Stomach (tissue), 8 donors: ENCODE measurements at regions not wholly inside any gene's neighbourhood (a gene's known extent, or its start where the extent isn't known, plus 50 kb on each side); places are given as distances from the start of the nearest gene placed in this dataset.

ENCODE experiments used
- DNase-seq, 2 donors: peaks; one replicate each; pipeline versions ENCODE4 v3.0.0 to v3.0.0-alpha.2; 2013 to 2019
- H3K27ac ChIP-seq, 5 donors: fragments of 200-600 bp in 4 of 5; sonication (generic) in 4 of 5; one replicate each; pipeline ENCODE4 v1.5.1; 2013 to 2019; ENCODE audit warnings: mild to moderate bottlenecking in 1 of 5, moderate library complexity in 1 of 5
- H3K27me3 ChIP-seq, 3 donors: fragments of 200-600 bp; sonication (generic); one replicate each; pipeline ENCODE4 v1.5.1; 2017 to 2019; ENCODE audit warnings: mixed run types in 1 of 3
- H3K36me3 ChIP-seq, 4 donors: fragments of 200-600 bp; sonication (generic); 1 replicate in 3 of 4; 2 replicates in 1 of 4; pipeline ENCODE4 v1.5.1; 2016 to 2019
- H3K4me1 ChIP-seq, 4 donors: fragments of 200-600 bp; sonication (generic); one replicate each; pipeline ENCODE4 v1.5.1; 2016 to 2019
- H3K4me3 ChIP-seq, 4 donors: fragments of 200-600 bp; sonication (generic) in 3 of 4; one replicate each; pipeline ENCODE4 v1.5.1; 2016 to 2019; ENCODE audit warnings: mild to moderate bottlenecking in 1 of 4
- H3K9me3 ChIP-seq, 4 donors: fragments of 200-600 bp; sonication (generic); one replicate each; pipeline ENCODE4 v1.5.1; 2016 to 2019
- CTCF ChIP-seq, 7 experiments: fragments of 450-650 bp in 4 of 7; fragments of 200-600 bp in 3 of 7; sonication (generic) in 3 of 7; IDR thresholded peaks; one replicate each; pipeline ENCODE4 v1.5.1; 2016 to 2019; ENCODE audit warnings: antibody characterized with exemption in 7 of 7, control low read depth in 2 of 7, mild to moderate bottlenecking in 1 of 7
- EP300 ChIP-seq: sonication (generic); formaldehyde crosslinking; IDR thresholded peaks from one replicate; pipeline ENCODE4 v1.6.1; 2017; ENCODE audit warnings: antibody characterized with exemption
- POLR2A ChIP-seq, 4 donors: fragments of 450-650 bp; IDR thresholded peaks; one replicate each; pipeline ENCODE4 v1.6.1; 2016; ENCODE audit warnings: antibody characterized with exemption in 4 of 4, control low read depth in 2 of 4, mild to moderate bottlenecking in 1 of 4, moderate library complexity in 1 of 4
- POLR2AphosphoS5 ChIP-seq, 3 donors: sonication (generic); formaldehyde crosslinking; IDR thresholded peaks; one replicate each; pipeline ENCODE4 v1.6.1; 2016; ENCODE audit warnings: antibody characterized with exemption in 3 of 3
- WGBS, 5 donors: extraction: QIAGEN DNeasy Blood & Tissue Kit in 3 of 5; methylation state at CpG; one replicate each; pipeline versions ENCODE4 v1.1.5 to v1.1.7; 2013 to 2018; 5-methylcytosine and 5-hydroxymethylcytosine counted together
- intact Hi-C: fragments of 100-400 bp; cut with DNase I; formaldehyde crosslinking; loops from one replicate; pipeline ENCODE4 v1.15.1; 2023; ENCODE audit warnings: low total_unique reads
- donor health status: healthy with polysubstance abuse.
- donor health status: Bipolar disorder and iron deficiency.
- donor health status: healthy.

GRCh38 chr10:128687408-128687807, 561.2 kb upstream of the MKI67 start:
- no peak overlapping the region for H3K27ac ChIP-seq
- 49 to 67% (median 60%) methylated on average over 3 of the region's 3 CpGs for WGBS, 5 donors
- intact Hi-C loops, result no loop called here

GRCh38 chr10:128687927-128688549, 561.8 kb upstream of the MKI67 start:
- intact Hi-C loops, result no loop called here
- 82 to 87% (median 85%) methylated on average over 13 to 14 of the region's 14 CpGs for WGBS, 5 donors
- TF ChIP-seq EP300 (no peak), POLR2AphosphoS5 (IDR thresholded peaks at IDR 0.05) (no peak), CTCF (IDR thresholded peaks at IDR 0.05) (no peak), POLR2A (IDR thresholded peaks at IDR 0.05) (no peak)
- H3K9me3 ChIP-seq, result no peaks in the 10 kb centered on the region
- H3K4me3 ChIP-seq, result no peak overlapping the region
- H3K36me3 ChIP-seq, result no peaks in the 10 kb centered on the region
- H3K4me1 ChIP-seq, result peaks cover 0 to 15% (median 6%) of the 10 kb centered on the region in 4 donors
- peaks cover 0 to 8% (median 0%) of the 10 kb centered on the region in 3 donors for H3K27me3 ChIP-seq
- DNase-seq, result no peak
- H3K27ac ChIP-seq, result no peak overlapping the region

More at GRCh38 chr10:128687408-128687807, 561.2 kb upstream of the MKI67 start:
- Histone ChIP-seq H3K4me1 (peaks cover 0 to 15% (median 6%) of the 10 kb centered on the region in 4 donors), H3K36me3 (no peaks in the 10 kb centered on the region), H3K27me3 (peaks cover 0 to 6% (median 0%) of the 10 kb centered on the region in 3 donors), H3K4me3 (no peak overlapping the region), H3K9me3 (no peaks in the 10 kb centered on the region)
- no peak for TF ChIP-seq POLR2AphosphoS5 (IDR thresholded peaks at IDR 0.05)
- TF ChIP-seq EP300, result no peak
- TF ChIP-seq POLR2A (IDR thresholded peaks at IDR 0.05), result no peak
- no peak for TF ChIP-seq CTCF (IDR thresholded peaks at IDR 0.05)
- DNase-seq, result peak in 1 of 2 donors; percentile 33

GRCh38 chr10:128689667-128690066, 563.4 kb upstream of the MKI67 start:
- Histone ChIP-seq H3K4me1 (peaks cover 0 to under 1% (median under 1%) of the 10 kb centered on the region in 4 donors), H3K27ac (no peak overlapping the region), H3K9me3 (no peaks in the 10 kb centered on the region), H3K4me3 (no peak overlapping the region), H3K27me3 (peaks cover 0 to 10% (median 5%) of the 10 kb centered on the region in 3 donors), H3K36me3 (no peaks in the 10 kb centered on the region)
- no peak for TF ChIP-seq CTCF (IDR thresholded peaks at IDR 0.05)
- TF ChIP-seq POLR2AphosphoS5 (IDR thresholded peaks at IDR 0.05), result no peak
- no peak for TF ChIP-seq POLR2A (IDR thresholded peaks at IDR 0.05)
- TF ChIP-seq EP300, result no peak
- whole genome bisulfite sequencing, 5 donors, result 83 to 88% (median 85%) methylated on average over 5 of the region's 5 CpGs
- intact Hi-C loops, result no loop called here
- DNase-seq, result no peak

- WGBS, 5 donors, result 43 to 61% (median 54%) methylated on average over 11 of the region's 11 CpGs
- H3K27ac ChIP-seq, result no peak overlapping the region
- no peak overlapping the region for H3K4me3 ChIP-seq
- H3K27me3 ChIP-seq, result peaks cover 0 to 25% (median 5%) of the 10 kb centered on the region in 3 donors
- no peaks in the 10 kb centered on the region for H3K36me3 ChIP-seq
- no peaks in the 10 kb centered on the region for H3K4me1 ChIP-seq
- DNase-seq, result no peak
- intact Hi-C loops, result no loop called here
- TF ChIP-seq CTCF (IDR thresholded peaks at IDR 0.05), result no peak
- no peak for TF ChIP-seq POLR2A (IDR thresholded peaks at IDR 0.05)
- no peaks in the 10 kb centered on the region for H3K9me3 ChIP-seq
Measured at GRCh38 chr10:128693493-128694131, 567.4 kb upstream of the MKI67 start.
